ENCODE measurements at regions not wholly inside any gene's neighbourhood (a gene's known extent, or its start where the extent isn't known, plus 50 kb on each side); places are given as distances from the start of the nearest gene placed in this dataset.

- no peaks in the 10 kb centered on the region for H3K36me3 ChIP-seq (replicated peaks in 1 of 2; ENCODE audit: control insufficient read depth in 1 of 2, insufficient read depth in 2 of 2, low read length in 1 of 2)
- no peak overlapping the region for H3K9ac ChIP-seq
- no peaks in the 10 kb centered on the region for H3K27me3 ChIP-seq (ENCODE audit: insufficient read depth)
- no peak overlapping the region for H2AFZ ChIP-seq (ENCODE audit: low read depth)
- no peak for DNase-seq
- H3K9me3 ChIP-seq, result no peaks in the 10 kb centered on the region
- no peak overlapping the region for H3K27ac ChIP-seq (ENCODE audit: low read depth in 2 of 2, low read length in 1 of 2)
- peaks cover 4% of the 10 kb centered on the region for H3F3A ChIP-seq (replicated peaks; ENCODE audit: insufficient read depth)
- H4K20me1 ChIP-seq (ENCODE audit: insufficient read depth), result no peaks in the 10 kb centered on the region
- H3K79me2 ChIP-seq (ENCODE audit: insufficient read depth), result no peaks in the 10 kb centered on the region
- peaks cover 0 to 5% of the 10 kb centered on the region in 2 experiments; a peak in 2 of 4 replicates for H3K4me1 ChIP-seq (ENCODE audit: control insufficient read depth in 1 of 2, insufficient read depth in 2 of 2, low read depth in 1 of 2, low read length in 1 of 2)
- CTCF ChIA-PET, result interaction anchor here (0.6 to 1.3 kb wide), 2 partner anchors 103 to 119 kb away, joined by 3 read pairs; no protein-coding TSS in a partner anchor
- H3K9me2 ChIP-seq, result no peaks in the 10 kb centered on the region
- no peak overlapping the region for H3K4me2 ChIP-seq
- no peak overlapping the region for H3K4me3 ChIP-seq (ENCODE audit: low read depth in 2 of 2, low read length in 1 of 2)
- POLR2A ChIA-PET, result no interaction called here
- no peak for TF ChIP-seq RFX5 (IDR thresholded peaks at IDR 0.05; ENCODE audit: low read length)
- TF ChIP-seq TEAD4 (IDR thresholded peaks at IDR 0.05; ENCODE audit: borderline replicate concordance, insufficient read depth), result no peak
- TF ChIP-seq CHD2 (IDR thresholded peaks at IDR 0.05; ENCODE audit: low read length, partially characterized antibody), result no peak
- TF ChIP-seq RAD21 (IDR thresholded peaks at IDR 0.05; ENCODE audit: low read length), result no peak
- TF ChIP-seq TAF1 (IDR thresholded peaks at IDR 0.05; ENCODE audit: borderline replicate concordance, low read depth, low read length), result no peak
- no peak for TF ChIP-seq EZH2phosphoT487 (IDR thresholded peaks at IDR 0.05; ENCODE audit: borderline replicate concordance, low read depth)
- TF ChIP-seq TCF12 (IDR thresholded peaks at IDR 0.05), result no peak
- no peak for TF ChIP-seq REST (IDR thresholded peaks at IDR 0.05; ENCODE audit: low read depth, low read length)
- TF ChIP-seq MXI1 (IDR thresholded peaks at IDR 0.05; ENCODE audit: low read depth, low read length), result no peak
- TF ChIP-seq NFIC (IDR thresholded peaks at IDR 0.05; ENCODE audit: borderline replicate concordance), result no peak
- TF ChIP-seq, protein P1, sequence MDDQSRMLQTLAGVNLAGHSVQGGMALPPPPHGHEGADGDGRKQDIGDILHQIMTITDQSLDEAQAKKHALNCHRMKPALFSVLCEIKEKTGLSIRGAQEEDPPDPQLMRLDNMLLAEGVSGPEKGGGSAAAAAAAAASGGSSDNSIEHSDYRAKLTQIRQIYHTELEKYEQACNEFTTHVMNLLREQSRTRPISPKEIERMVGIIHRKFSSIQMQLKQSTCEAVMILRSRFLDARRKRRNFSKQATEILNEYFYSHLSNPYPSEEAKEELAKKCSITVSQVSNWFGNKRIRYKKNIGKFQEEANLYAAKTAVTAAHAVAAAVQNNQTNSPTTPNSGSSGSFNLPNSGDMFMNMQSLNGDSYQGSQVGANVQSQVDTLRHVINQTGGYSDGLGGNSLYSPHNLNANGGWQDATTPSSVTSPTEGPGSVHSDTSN (IDR thresholded peaks at IDR 0.05), result no peak
- TF ChIP-seq FOXJ3 (CRISPR knock-in tag; IDR thresholded peaks at IDR 0.05), result no peak
- no peak for TF ChIP-seq FOXM1 (IDR thresholded peaks at IDR 0.05; ENCODE audit: low read depth)
- TF ChIP-seq, protein P2, sequence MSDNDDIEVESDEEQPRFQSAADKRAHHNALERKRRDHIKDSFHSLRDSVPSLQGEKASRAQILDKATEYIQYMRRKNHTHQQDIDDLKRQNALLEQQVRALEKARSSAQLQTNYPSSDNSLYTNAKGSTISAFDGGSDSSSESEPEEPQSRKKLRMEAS (IDR thresholded peaks at IDR 0.05; ENCODE audit: low read depth), result no peak
- TF ChIP-seq GABPA (IDR thresholded peaks at IDR 0.05; ENCODE audit: low read depth), result no peak
- WGBS (ENCODE audit: low lambda C conversion rate), result 73% methylated on average over 3 of the region's 3 CpGs
Measured at GRCh38 chr13:30039511-30039911, 189.1 kb upstream of the UBL3 start.

Data from SK-N-SH (cell line).